IMR-90 (cell line): ENCODE measurements at regions not wholly inside any gene's neighbourhood (a gene's known extent, or its start where the extent isn't known, plus 50 kb on each side); places are given as distances from the start of the nearest gene placed in this dataset.

Experiments used
- ATAC-seq: fragments of 200-7000 bp; cut with Tn5 transposase; 2 replicates; pipeline ENCODE4 v1.9.1; 2020; ENCODE audit warnings: low read depth, mild to moderate bottlenecking, moderate library complexity
- BruUV-seq: library from RNA; stranded (reverse); fragments of 400-500 nt; replicated peaks from 2 replicates; lab custom pipeline; 2021; lab: Mats Ljungman, UMichigan
- CTCF ChIA-PET: fragments of 300-600 bp; formaldehyde crosslinking; extraction: SDS; loops from one replicate; lab custom pipeline; 2021; ENCODE audit warnings: antibody characterized with exemption; lab: Yijun Ruan, JAX
- POLR2A ChIA-PET: fragments of 300-600 bp; sonication (Branson Sonifier 250); formaldehyde crosslinking; loops from one replicate; lab custom pipeline; 2022; ENCODE audit warnings: antibody characterized with exemption; ENCODE audit not compliant: unreplicated experiment; lab: Charles Lee
- DNase-seq: peaks from one replicate; pipeline ENCODE4 v3.0.0; 2013
- H2AFZ ChIP-seq: replicated peaks from 2 replicates; pipeline ENCODE3; 2013; ENCODE audit warnings: low read length, mild to moderate bottlenecking; ENCODE audit not compliant: poor library complexity
- H2AK5ac ChIP-seq: 2 replicates; pipeline ENCODE4 v1.6.1; 2013; ENCODE audit warnings: low read depth, low read length, inconsistent platforms
- H2AK9ac ChIP-seq: replicated peaks from 2 replicates; pipeline ENCODE3; 2013; ENCODE audit warnings: mild to moderate bottlenecking, low read depth, low read length, moderate library complexity; ENCODE audit not compliant: poor library complexity
- H2BK120ac ChIP-seq: 2 replicates; pipeline ENCODE4 v1.6.1; 2013; ENCODE audit warnings: low read depth, low read length, inconsistent platforms
- H2BK15ac ChIP-seq: 3 replicates; pipeline ENCODE4 v1.6.1; 2013; ENCODE audit warnings: low read depth, low read length, inconsistent platforms
- H2BK20ac ChIP-seq: 2 replicates; pipeline ENCODE4 v1.6.1; 2013; ENCODE audit warnings: low read depth, mild to moderate bottlenecking, inconsistent platforms, low read length, moderate library complexity
- H2BK5ac ChIP-seq: 2 replicates; pipeline ENCODE4 v1.6.1; 2013; ENCODE audit warnings: mild to moderate bottlenecking, low read depth, low read length, inconsistent platforms; ENCODE audit not compliant: poor library complexity, severe bottlenecking
- H3K14ac ChIP-seq: replicated peaks from 2 replicates; pipeline ENCODE4 v1.6.1; 2013; ENCODE audit warnings: low read depth, low read length, inconsistent platforms
- H3K18ac ChIP-seq: 2 replicates; pipeline ENCODE4 v1.6.1; 2013; ENCODE audit warnings: low read depth, low read length, control low read depth
- H3K23ac ChIP-seq: 2 replicates; pipeline ENCODE4 v1.6.1; 2013; ENCODE audit warnings: low read depth, low read length, inconsistent platforms
- H3K27ac ChIP-seq: 2 replicates; pipeline ENCODE4 v1.5.1; 2013; ENCODE audit warnings: mild to moderate bottlenecking, control low read depth, low read length; ENCODE audit not compliant: insufficient read depth
- H3K27me3 ChIP-seq: 2 replicates; pipeline ENCODE4 v1.6.1; 2013; ENCODE audit warnings: low read length; ENCODE audit not compliant: control insufficient read depth, insufficient read depth
- H3K36me3 ChIP-seq: 2 replicates; pipeline ENCODE4 v1.6.1; 2013; ENCODE audit warnings: low read length, mixed read lengths; ENCODE audit not compliant: control insufficient read depth, insufficient read depth
- H3K4ac ChIP-seq: 2 replicates; pipeline ENCODE4 v1.6.1; 2013; ENCODE audit warnings: low read depth, low read length, inconsistent platforms
- H3K4me1 ChIP-seq: 2 replicates; pipeline ENCODE4 v1.6.1; 2013; ENCODE audit warnings: low read length, mixed read lengths; ENCODE audit not compliant: control insufficient read depth, insufficient read depth
- H3K4me2 ChIP-seq: 2 replicates; pipeline ENCODE4 v1.6.1; 2013; ENCODE audit warnings: low read depth, mild to moderate bottlenecking, control low read depth, low read length, moderate library complexity
- H3K4me3 ChIP-seq: 2 replicates; pipeline ENCODE4 v1.5.1; 2013; ENCODE audit warnings: low read depth, mild to moderate bottlenecking, control low read depth, low read length, moderate library complexity; ENCODE audit not compliant: insufficient read depth
- H3K56ac ChIP-seq: 2 replicates; pipeline ENCODE4 v1.6.1; 2013; ENCODE audit warnings: low read length, inconsistent platforms; ENCODE audit not compliant: insufficient read depth; ENCODE audit errors: extremely low read depth
- H3K79me1 ChIP-seq, 2 experiments: 2 replicates each; pipeline ENCODE4 v1.6.1; 2013; ENCODE audit warnings: low read length in 2 of 2, inconsistent platforms in 1 of 2, low read depth in 1 of 2
- H3K9ac ChIP-seq: 2 replicates; pipeline ENCODE4 v1.6.1; 2013; ENCODE audit warnings: low read depth, low read length, control low read depth
- H3K9me1 ChIP-seq: 2 replicates; pipeline ENCODE4 v1.6.1; 2013; ENCODE audit warnings: low read length, inconsistent platforms; ENCODE audit not compliant: insufficient read depth
- H3K9me3 ChIP-seq: 2 replicates; pipeline ENCODE4 v1.6.1; 2013; ENCODE audit warnings: low read length; ENCODE audit not compliant: control insufficient read depth, insufficient read depth
- H4K20me1 ChIP-seq: 2 replicates; pipeline ENCODE4 v1.6.1; 2013; ENCODE audit warnings: low read length, inconsistent platforms; ENCODE audit not compliant: insufficient read depth
- H4K5ac ChIP-seq: 2 replicates; pipeline ENCODE4 v1.6.1; 2013; ENCODE audit warnings: mild to moderate bottlenecking, low read depth, low read length, control low read depth
- H4K8ac ChIP-seq, 2 experiments: 2 replicates each; pipeline ENCODE4 v1.6.1; 2013; ENCODE audit warnings: low read depth in 2 of 2, low read length in 2 of 2, control low read depth in 1 of 2, inconsistent platforms in 1 of 2
- H4K91ac ChIP-seq: 2 replicates; pipeline ENCODE4 v1.6.1; 2013; ENCODE audit warnings: low read depth, low read length, inconsistent platforms; ENCODE audit not compliant: insufficient read depth
- BHLHE40 ChIP-seq: fragments of 150-350 bp; IDR thresholded peaks from 2 replicates; pipeline ENCODE4 v1.6.1; 2016; ENCODE audit warnings: mild to moderate bottlenecking, low read depth, low read length
- CEBPB ChIP-seq: IDR thresholded peaks from 2 replicates; pipeline ENCODE4 v1.6.1; 2012; ENCODE audit warnings: low read depth, low read length, improper control_type of control experiment
- NFE2L2 ChIP-seq: fragments of 150-350 bp; IDR thresholded peaks from 2 replicates; pipeline ENCODE4 v1.6.1; 2016; ENCODE audit warnings: low read depth, mild to moderate bottlenecking, low read length
- SMC3 ChIP-seq: fragments of 150-350 bp; IDR thresholded peaks from 2 replicates; pipeline ENCODE4 v1.6.1; 2016; ENCODE audit warnings: low read depth, mild to moderate bottlenecking, antibody characterized with exemption, low read length, moderate library complexity
- WGBS, 2 experiments: methylation state at CpG; one replicate each; pipeline versions ENCODE4 v1.1.5 to v1.1.7; 2013; ENCODE audit warnings: missing lambda C conversion rate in 2 of 2; ENCODE audit not compliant: insufficient read length in 1 of 2; ENCODE audit errors: extremely low coverage in 2 of 2; 5-methylcytosine and 5-hydroxymethylcytosine counted together
- dilution Hi-C: fragments of 300-500 bp; cut with HindIII; formaldehyde crosslinking; loops from one replicate; pipeline ENCODE4 v1.14.3; 2018; ENCODE audit warnings: low sequenced_read_pairs; ENCODE audit not compliant: unreplicated experiment
- in situ Hi-C: fragments of 300-500 bp; cut with MboI; formaldehyde crosslinking; loops from 3 replicates; pipeline ENCODE4 v1.14.3; 2019; ENCODE audit warnings: low sequenced_read_pairs, inconsistent platforms, mixed read lengths
- intact Hi-C: fragments of 100-400 bp; cut with micrococcal nuclease; formaldehyde crosslinking; loops from 2 replicates; pipeline ENCODE4 v1.10.0; 2022
- TF ChIP-seq, protein P1 (sequence below): fragments of 150-350 bp; IDR thresholded peaks from 2 replicates; pipeline ENCODE4 v1.6.1; 2016; ENCODE audit warnings: low read depth, mild to moderate bottlenecking, low read length, moderate library complexity, borderline replicate concordance

- TF ChIP-seq NFE2L2 (no peak), CEBPB (no peak), BHLHE40 (no peak), SMC3 (no peak)
- TF ChIP-seq, protein P1, sequence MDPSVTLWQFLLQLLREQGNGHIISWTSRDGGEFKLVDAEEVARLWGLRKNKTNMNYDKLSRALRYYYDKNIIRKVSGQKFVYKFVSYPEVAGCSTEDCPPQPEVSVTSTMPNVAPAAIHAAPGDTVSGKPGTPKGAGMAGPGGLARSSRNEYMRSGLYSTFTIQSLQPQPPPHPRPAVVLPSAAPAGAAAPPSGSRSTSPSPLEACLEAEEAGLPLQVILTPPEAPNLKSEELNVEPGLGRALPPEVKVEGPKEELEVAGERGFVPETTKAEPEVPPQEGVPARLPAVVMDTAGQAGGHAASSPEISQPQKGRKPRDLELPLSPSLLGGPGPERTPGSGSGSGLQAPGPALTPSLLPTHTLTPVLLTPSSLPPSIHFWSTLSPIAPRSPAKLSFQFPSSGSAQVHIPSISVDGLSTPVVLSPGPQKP: no peak
- H4K8ac ChIP-seq: no peak overlapping the region
- no peak overlapping the region for H2BK120ac ChIP-seq
- no peak overlapping the region for H3K4me3 ChIP-seq
- no peaks in the 10 kb centered on the region; the same call in 1 of the 2 replicates for H3K27me3 ChIP-seq
- no peak overlapping the region for H3K27ac ChIP-seq
- no peak for DNase-seq
- intact Hi-C loops (loop anchor here (5.0 kb wide), 2 partner anchors 1914 to 1964 kb away; no protein-coding TSS in a partner anchor), dilution Hi-C loops (no loop called here), in situ Hi-C loops (loop anchor here (10.0 kb wide), 1 partner anchor 1762 kb away; no protein-coding TSS in a partner anchor)
- no peaks in the 10 kb centered on the region for H3K36me3 ChIP-seq
- H4K20me1 ChIP-seq: no peaks in the 10 kb centered on the region
- no peak overlapping the region for H3K4me2 ChIP-seq
- no peaks in the 10 kb centered on the region for H3K9me3 ChIP-seq
- no peak overlapping the region for H2BK20ac ChIP-seq
- H2AFZ ChIP-seq: no peak overlapping the region
- POLR2A ChIA-PET: no interaction called here
- H3K18ac ChIP-seq: no peak overlapping the region
- no TSS peak for BruUV-seq
- no CpG with 5 or more reads among the region's 7 CpGs for WGBS, 2 experiments
- no peak for ATAC-seq
- no peak overlapping the region for H2BK5ac ChIP-seq
- H3K9me1 ChIP-seq: no peaks in the 10 kb centered on the region
- H2AK5ac ChIP-seq: no peak overlapping the region
- H3K56ac ChIP-seq: no peak overlapping the region
- H4K5ac ChIP-seq: no peak overlapping the region
- no peak overlapping the region for H4K91ac ChIP-seq
- H3K4me1 ChIP-seq: no peaks in the 10 kb centered on the region
- H3K23ac ChIP-seq: no peak overlapping the region
- no peak overlapping the region for H3K4ac ChIP-seq
- no peak overlapping the region for H2BK15ac ChIP-seq
- H3K9ac ChIP-seq: no peak overlapping the region
- H3K14ac ChIP-seq: no peak overlapping the region
- CTCF ChIA-PET: interaction anchor here (1.1 to 1.2 kb wide), 3 partner anchors 9 to 1909 kb away, joined by 3 to 4 read pairs (median 3); no protein-coding TSS in a partner anchor
- no peak overlapping the region for H2AK9ac ChIP-seq
- H3K79me1 ChIP-seq: no peaks in the 10 kb centered on the region
These were observed 86.9 kb upstream of the MKI67 start for GRCh38 chr10:128213156-128213555.
